Urinary bladder (tissue), 3 donors: ENCODE measurements at regions not wholly inside any gene's neighbourhood (a gene's known extent, or its start where the extent isn't known, plus 50 kb on each side); places are given as distances from the start of the nearest gene placed in this dataset.
"Not testable (repeated sequence)": the region's sequence is repeated elsewhere in the genome, so short reads cannot be mapped to it uniquely, and the experiment has no call there.

Experiments used
- DNase-seq: peaks from one replicate; pipeline ENCODE4 v3.0.0-alpha.2; 2015; ENCODE audit errors: extremely low spot score
- H3K27ac ChIP-seq: one replicate; pipeline ENCODE4 v1.5.1; 2013; ENCODE audit warnings: low read depth, mild to moderate bottlenecking, moderate library complexity
- H3K36me3 ChIP-seq: one replicate; pipeline ENCODE4 v1.6.1; 2013; ENCODE audit warnings: mild to moderate bottlenecking, moderate library complexity; ENCODE audit not compliant: insufficient read depth
- H3K4me1 ChIP-seq: one replicate; pipeline ENCODE4 v1.6.1; 2013; ENCODE audit warnings: mild to moderate bottlenecking, moderate library complexity; ENCODE audit not compliant: insufficient read depth
- H3K4me3 ChIP-seq: one replicate; pipeline ENCODE4 v1.5.1; 2013; ENCODE audit warnings: low read depth, low read length
- WGBS: extraction: QIAGEN DNeasy Blood & Tissue Kit; methylation state at CpG from one replicate; pipeline ENCODE4 v1.1.7; 2013; 5-methylcytosine and 5-hydroxymethylcytosine counted together
- donor health status: healthy with polysubstance abuse.
- donor health status: healthy.

DNA sequence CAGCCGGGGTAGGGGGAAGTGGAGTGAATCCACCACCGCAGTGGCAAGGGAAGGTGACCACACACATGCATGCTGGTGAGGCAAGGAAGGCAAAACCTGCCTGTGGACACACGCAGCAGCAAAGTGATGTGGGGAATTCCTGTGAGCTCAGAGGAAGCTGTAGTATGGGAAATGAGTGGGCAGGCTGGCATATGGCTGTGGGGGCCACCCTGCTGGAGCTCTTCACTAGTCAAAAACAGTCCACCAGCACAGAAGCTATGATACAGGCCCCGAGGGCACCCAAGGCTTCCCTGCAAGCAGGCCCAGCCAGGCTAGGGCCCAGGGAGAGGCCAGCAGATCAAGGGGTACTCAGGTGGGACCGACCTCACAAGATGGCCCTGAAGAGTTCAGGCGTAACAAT is 239.1 kb downstream of the CHM start:
- Histone ChIP-seq H3K36me3 (no peaks in the 10 kb centered on the region), H3K4me3 (no peak overlapping the region)
- WGBS, result 93% methylated on average over 6 of the region's 6 CpGs

GRCh38 chrX:85772391-85772790 is 275.0 kb downstream of the CHM start:
- not testable (repeated sequence) for H3K4me1 ChIP-seq, H3K4me3 ChIP-seq, H3K36me3 ChIP-seq, H3K27ac ChIP-seq, DNase-seq
- 89% methylated on average over 8 of the region's 8 CpGs for WGBS

More for the DNA sequence above, 239.1 kb downstream of the CHM start:
- no peak for DNase-seq
- H3K4me1 ChIP-seq, result no peaks in the 10 kb centered on the region
- no peak overlapping the region for H3K27ac ChIP-seq

DNA sequence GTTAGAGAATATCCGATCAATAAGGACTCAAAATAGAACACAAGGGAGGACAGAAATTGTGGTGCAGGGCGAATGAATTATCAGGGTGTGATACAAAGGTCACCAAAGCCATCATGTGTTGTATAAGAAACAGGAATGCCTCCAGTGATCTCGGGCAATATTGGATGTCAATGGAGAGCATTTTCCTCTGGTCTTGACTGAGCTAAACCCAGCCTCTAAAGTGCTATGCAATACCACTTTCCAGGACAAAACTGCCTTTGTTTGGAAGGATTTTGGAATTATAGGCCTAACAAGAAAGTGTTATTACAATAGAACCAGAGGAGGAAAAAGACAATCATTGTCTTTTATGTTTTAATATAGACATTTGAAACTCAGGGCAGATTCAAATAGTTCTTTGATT is 281.7 kb downstream of the CHM start:
- 73% methylated on average over 3 of the region's 3 CpGs for WGBS
- H3K4me3 ChIP-seq, result no peak overlapping the region
- no peaks in the 10 kb centered on the region for H3K36me3 ChIP-seq
- DNase-seq, result no peak
- H3K27ac ChIP-seq, result no peak overlapping the region
- H3K4me1 ChIP-seq, result no peaks in the 10 kb centered on the region

DNA sequence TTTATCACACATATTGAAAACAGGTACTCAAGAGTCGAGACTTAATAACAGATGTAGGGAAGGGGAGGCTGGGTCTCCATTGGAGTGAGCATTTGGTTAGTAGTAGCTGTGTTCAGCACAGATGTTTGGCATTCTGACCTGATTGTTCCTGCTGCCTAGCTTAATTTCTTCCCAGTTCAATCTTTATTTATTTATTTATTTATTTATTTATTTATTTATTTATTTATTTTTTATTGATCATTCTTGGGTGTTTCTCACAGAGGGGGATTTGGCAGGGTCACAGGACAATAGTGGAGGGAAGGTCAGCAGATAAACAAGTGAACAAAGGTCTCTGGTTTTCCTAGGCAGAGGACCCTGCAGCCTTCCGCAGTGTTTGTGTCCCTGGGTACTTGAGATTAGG is 324.3 kb downstream of the CHM start:
- not testable (repeated sequence) for H3K27ac ChIP-seq, DNase-seq, H3K4me3 ChIP-seq, H3K36me3 ChIP-seq, H3K4me1 ChIP-seq
- WGBS, result 94% methylated on average over 1 of the region's 2 CpGs

GRCh38 chrX:85703233-85703632 is 323.8 kb upstream of the POF1B start:
- not testable (repeated sequence) for DNase-seq, H3K4me1 ChIP-seq, H3K4me3 ChIP-seq, H3K36me3 ChIP-seq, H3K27ac ChIP-seq
- 97% methylated on average over 1 of the region's 1 CpG for WGBS

DNA sequence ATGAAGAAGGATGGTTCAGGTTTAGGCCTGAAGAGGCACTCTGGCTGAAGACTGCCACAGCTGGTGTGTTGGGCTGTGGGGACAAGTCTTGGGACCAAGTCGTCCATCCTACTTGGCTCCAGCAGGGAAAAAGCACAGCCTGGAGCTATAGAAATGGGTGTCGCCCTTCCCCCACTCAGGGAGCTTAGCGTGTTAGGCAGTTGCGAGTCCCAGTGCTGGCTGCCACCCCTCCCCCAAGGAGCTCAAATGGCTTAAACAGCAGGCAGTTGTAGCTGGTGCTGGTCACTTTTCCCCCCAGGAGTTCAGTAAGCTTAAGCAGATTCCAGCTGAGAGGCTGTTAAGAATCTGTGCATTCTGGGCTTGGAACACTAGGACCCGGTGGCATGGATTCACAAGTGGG is 319.5 kb upstream of the POF1B start:
- DNase-seq, result no peak
- Histone ChIP-seq H3K4me1 (no peaks in the 10 kb centered on the region), H3K27ac (no peak overlapping the region), H3K36me3 (no peaks in the 10 kb centered on the region), H3K4me3 (no peak overlapping the region)
- 64% methylated on average over 5 of the region's 5 CpGs for WGBS

- DNase-seq, result no peak
- WGBS, result 80% methylated on average over 5 of the region's 5 CpGs
- Histone ChIP-seq H3K4me3 (no peak overlapping the region), H3K27ac (no peak overlapping the region), H3K4me1 (no peaks in the 10 kb centered on the region), H3K36me3 (no peaks in the 10 kb centered on the region)
Observed at GRCh38 chrX:85685843-85686242, 306.4 kb upstream of the POF1B start.

- H3K4me1 ChIP-seq, result no peaks in the 10 kb centered on the region
- 47% methylated on average over 2 of the region's 2 CpGs for WGBS
- no peak for DNase-seq
- no peaks in the 10 kb centered on the region for H3K36me3 ChIP-seq
- H3K27ac ChIP-seq, result no peak overlapping the region
- H3K4me3 ChIP-seq, result no peak overlapping the region
Observed at GRCh38 chrX:85666471-85666870, 287.0 kb upstream of the POF1B start.

DNA sequence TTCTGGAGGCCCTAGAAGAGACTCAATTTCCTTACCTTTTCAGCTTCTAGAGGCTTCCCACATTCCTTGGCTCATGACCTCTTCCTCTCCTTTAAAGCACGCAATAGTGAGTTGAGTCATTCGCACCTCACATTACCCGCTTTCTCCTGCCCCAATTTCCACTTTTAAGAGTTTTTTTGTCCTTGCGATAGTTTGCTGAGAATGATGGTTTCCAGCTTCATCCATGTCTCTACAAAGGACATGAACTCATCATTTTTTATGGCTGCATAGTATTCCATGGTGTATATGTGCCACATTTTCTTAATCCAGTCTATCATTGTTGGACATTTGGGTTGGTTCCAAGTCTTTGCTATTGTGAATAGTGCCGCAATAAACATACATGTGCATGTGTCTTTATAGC is 284.5 kb upstream of the POF1B start:
- H3K4me1 ChIP-seq, DNase-seq, H3K4me3 ChIP-seq, H3K36me3 ChIP-seq, H3K27ac ChIP-seq: not testable (repeated sequence)
- 96% methylated on average over 4 of the region's 5 CpGs for WGBS

GRCh38 chrX:85630901-85631300 is 251.4 kb upstream of the POF1B start:
- Histone ChIP-seq H3K4me3 (no peak overlapping the region), H3K27ac (no peak overlapping the region), H3K36me3 (no peaks in the 10 kb centered on the region), H3K4me1 (no peaks in the 10 kb centered on the region)
- DNase-seq, result no peak

- Histone ChIP-seq H3K27ac (no peak overlapping the region), H3K4me3 (no peak overlapping the region), H3K4me1 (no peaks in the 10 kb centered on the region), H3K36me3 (no peaks in the 10 kb centered on the region)
- DNase-seq, result no peak
- WGBS, result 46% methylated on average over 3 of the region's 3 CpGs
Observed at GRCh38 chrX:85627363-85627762, 247.9 kb upstream of the POF1B start.

GRCh38 chrX:85622635-85623034 is 243.2 kb upstream of the POF1B start:
- Histone ChIP-seq H3K27ac (no peak overlapping the region), H3K4me1 (no peaks in the 10 kb centered on the region), H3K36me3 (no peaks in the 10 kb centered on the region), H3K4me3 (no peak overlapping the region)
- WGBS, result 93% methylated on average over 8 of the region's 8 CpGs
- DNase-seq, result no peak

DNA sequence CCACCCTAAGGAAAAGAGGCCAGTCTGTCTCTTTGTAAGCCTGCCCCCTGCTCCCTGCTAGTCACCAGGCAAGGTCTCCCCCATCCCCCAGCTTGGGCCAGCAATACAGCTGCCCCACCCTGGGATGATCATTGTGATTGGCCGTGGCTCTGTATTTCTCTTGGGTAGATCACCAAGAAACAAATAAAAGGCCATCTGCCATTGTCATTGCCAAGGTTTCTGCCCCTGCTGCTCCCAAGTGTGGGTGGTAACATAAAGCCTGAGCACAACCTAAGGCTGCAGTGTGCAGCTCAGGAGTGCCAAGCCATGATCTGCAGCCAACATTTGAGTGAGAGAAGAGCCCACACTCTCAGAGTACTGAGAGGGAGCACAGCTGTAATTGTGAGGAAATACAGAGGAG is 241.0 kb upstream of the POF1B start:
- Histone ChIP-seq H3K4me3 (no peak overlapping the region), H3K27ac (no peak overlapping the region), H3K4me1 (no peaks in the 10 kb centered on the region), H3K36me3 (no peaks in the 10 kb centered on the region)
- DNase-seq, result no peak
- WGBS, result 79% methylated on average over 1 of the region's 1 CpG

GRCh38 chrX:85619962-85620361 is 240.5 kb upstream of the POF1B start:
- no peak for DNase-seq
- Histone ChIP-seq H3K4me1 (no peaks in the 10 kb centered on the region), H3K4me3 (no peak overlapping the region), H3K36me3 (no peaks in the 10 kb centered on the region), H3K27ac (no peak overlapping the region)

- Histone ChIP-seq H3K4me3 (no peak overlapping the region), H3K4me1 (no peaks in the 10 kb centered on the region), H3K27ac (no peak overlapping the region), H3K36me3 (no peaks in the 10 kb centered on the region)
- no peak for DNase-seq
Observed at GRCh38 chrX:85611926-85612325, 232.5 kb upstream of the POF1B start.
